ENCODE measurements at regions not wholly inside any gene's neighbourhood (a gene's known extent, or its start where the extent isn't known, plus 50 kb on each side); places are given as distances from the start of the nearest gene placed in this dataset.

GRCh38 chr16:74188856-74189255, 107.8 kb upstream of the PSMD7 start:
- Histone ChIP-seq H3K27ac (ENCODE audit: extremely low read length, insufficient read depth, low read length) (no peak overlapping the region), H3K9ac (ENCODE audit: insufficient read depth, low read depth, low read length) (no peak overlapping the region), H3K9me3 (ENCODE audit: low read length) (no peaks in the 10 kb centered on the region), H3K4me3 (replicated peaks in 1 of 3; ENCODE audit: insufficient read depth in 1 of 3, low read depth in 2 of 3, low read length in 3 of 3) (no peak overlapping the region), H3K36me3 (replicated peaks in 1 of 2; ENCODE audit: control insufficient read depth in 1 of 2, insufficient read depth in 2 of 2, low read length in 2 of 2) (no peaks in the 10 kb centered on the region), H2AFZ (ENCODE audit: low read length) (no peak overlapping the region), H3K4me1 (ENCODE audit: insufficient read depth, low read length) (no peaks in the 10 kb centered on the region), H3K27me3 (ENCODE audit: control insufficient read depth in 1 of 2, insufficient read depth in 2 of 2, low read length in 2 of 2) (no peaks in the 10 kb centered on the region), H4K20me1 (ENCODE audit: insufficient read depth, low read length) (no peaks in the 10 kb centered on the region), H3K79me2 (ENCODE audit: insufficient read depth, low read length) (no peaks in the 10 kb centered on the region), H3K4me2 (ENCODE audit: low read depth, low read length) (no peak overlapping the region)
- no TSS peak for BruUV-seq (replicated peaks)
- ChIA-PET CTCF (ENCODE audit: low intra/inter-chr PET ratio, low total read pairs) (no interaction called here), POLR2A (no interaction called here)
- no peak for DNase-seq (ENCODE audit: low spot score)
- no peak for FAIRE-seq
- intact Hi-C loops (cut with micrococcal nuclease; ENCODE audit: unreplicated experiment) = no loop called here
- no peak for ATAC-seq
- in situ Hi-C loops (cut with HindIII; ENCODE audit: extremely low pct_ligation_motif_present, low pct_unique_long_range_greater_than_20kb) = no loop called here
- WGBS (ENCODE audit: low lambda C conversion rate) = 3% methylated on average over 4 of the region's 4 CpGs
- TF ChIP-seq RNF219 (CRISPR knock-in tag; IDR thresholded peaks at IDR 0.05) (no peak), ZNF609 (CRISPR knock-in tag; IDR thresholded peaks at IDR 0.05; ENCODE audit: borderline replicate concordance) (no peak), ZNF280D (CRISPR knock-in tag; IDR thresholded peaks at IDR 0.05) (no peak), ZBTB4 (CRISPR knock-in tag; IDR thresholded peaks at IDR 0.05; ENCODE audit: borderline replicate concordance) (no peak), HHEX (CRISPR knock-in tag; IDR thresholded peaks at IDR 0.05) (no peak), TRIM22 (IDR thresholded peaks at IDR 0.05) (no peak), ZNF589 (CRISPR knock-in tag; conservative IDR thresholded peaks at IDR 0.05) (no peak), KAT2B (IDR thresholded peaks at IDR 0.05; ENCODE audit: borderline replicate concordance, low read depth, low read length) (no peak)

Measured in HepG2 (cell line).